ENCODE measurements at regions not wholly inside any gene's neighbourhood (a gene's known extent, or its start where the extent isn't known, plus 50 kb on each side); places are given as distances from the start of the nearest gene placed in this dataset.
"Not testable (repeated sequence)": the region's sequence is repeated elsewhere in the genome, so short reads cannot be mapped to it uniquely, and the experiment has no call there.

GRCh38 chr12:31216479-31216878 is 109.5 kb downstream of the SINHCAF start:
- DNase-seq (ENCODE audit: low read depth), result no peak

GRCh38 chr12:31217356-31218130 is 108.4 kb downstream of the SINHCAF start:
- DNase-seq (ENCODE audit: low read depth), result no peak

- DNase-seq (ENCODE audit: low read depth), result no peak
Observed at GRCh38 chr12:31218203-31219025, 107.5 kb downstream of the SINHCAF start.

- DNase-seq (ENCODE audit: low read depth), result no peak
Observed at GRCh38 chr12:31219521-31219920, 106.4 kb downstream of the SINHCAF start.

DNA sequence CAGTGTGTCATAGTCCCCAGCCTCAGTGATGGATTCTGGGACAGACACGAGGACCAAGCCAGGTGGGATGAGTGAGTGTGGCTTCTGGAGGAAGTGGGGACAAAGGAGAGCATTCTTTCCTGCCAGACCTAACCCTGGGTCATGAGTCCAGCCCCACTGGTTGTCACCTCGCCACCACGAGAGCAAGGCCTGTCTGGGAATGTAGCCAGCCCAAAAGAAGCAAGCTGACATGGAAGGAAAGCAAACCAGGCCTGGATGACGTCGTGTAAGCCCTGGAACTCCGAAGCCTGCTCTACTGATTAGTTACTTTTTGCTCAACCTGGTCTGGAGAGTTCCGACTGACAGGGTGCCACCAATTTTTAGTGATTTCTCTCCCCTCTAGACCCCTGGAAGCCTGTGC is 105.9 kb downstream of the SINHCAF start:
- DNase-seq (ENCODE audit: low read depth), result no peak

- DNase-seq (ENCODE audit: low read depth), result no peak
Observed at GRCh38 chr12:31220633-31221550, 105.1 kb downstream of the SINHCAF start.

GRCh38 chr12:31221551-31221945 is 104.4 kb downstream of the SINHCAF start:
- DNase-seq (ENCODE audit: low read depth), result no peak

GRCh38 chr12:31222620-31223222 is 103.2 kb downstream of the SINHCAF start:
- no peak for DNase-seq (ENCODE audit: low read depth)

DNA sequence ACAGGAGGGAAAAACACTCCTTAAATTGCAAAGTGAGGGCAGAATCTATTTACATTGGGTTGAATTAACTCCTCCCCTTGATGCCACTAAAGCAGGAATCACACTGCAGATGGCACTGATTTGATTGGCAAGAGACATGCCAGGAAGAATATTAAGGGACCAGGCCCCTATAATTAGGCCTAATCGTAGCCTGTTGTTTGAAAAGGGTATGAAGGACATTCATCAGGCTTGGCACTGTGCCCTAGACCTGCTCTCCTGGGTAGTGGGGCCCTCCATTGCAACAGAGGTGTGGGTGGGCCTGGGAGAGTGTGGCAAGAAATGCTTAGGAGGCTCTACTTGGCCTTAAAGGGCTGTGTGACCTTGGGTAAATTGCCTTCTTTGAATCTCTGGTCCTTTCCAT is 102.3 kb downstream of the SINHCAF start:
- not testable (repeated sequence) for DNase-seq (ENCODE audit: low read depth)

- no peak for DNase-seq (ENCODE audit: low read depth)
Observed at GRCh38 chr12:31224768-31225448, 101.0 kb downstream of the SINHCAF start.

DNA sequence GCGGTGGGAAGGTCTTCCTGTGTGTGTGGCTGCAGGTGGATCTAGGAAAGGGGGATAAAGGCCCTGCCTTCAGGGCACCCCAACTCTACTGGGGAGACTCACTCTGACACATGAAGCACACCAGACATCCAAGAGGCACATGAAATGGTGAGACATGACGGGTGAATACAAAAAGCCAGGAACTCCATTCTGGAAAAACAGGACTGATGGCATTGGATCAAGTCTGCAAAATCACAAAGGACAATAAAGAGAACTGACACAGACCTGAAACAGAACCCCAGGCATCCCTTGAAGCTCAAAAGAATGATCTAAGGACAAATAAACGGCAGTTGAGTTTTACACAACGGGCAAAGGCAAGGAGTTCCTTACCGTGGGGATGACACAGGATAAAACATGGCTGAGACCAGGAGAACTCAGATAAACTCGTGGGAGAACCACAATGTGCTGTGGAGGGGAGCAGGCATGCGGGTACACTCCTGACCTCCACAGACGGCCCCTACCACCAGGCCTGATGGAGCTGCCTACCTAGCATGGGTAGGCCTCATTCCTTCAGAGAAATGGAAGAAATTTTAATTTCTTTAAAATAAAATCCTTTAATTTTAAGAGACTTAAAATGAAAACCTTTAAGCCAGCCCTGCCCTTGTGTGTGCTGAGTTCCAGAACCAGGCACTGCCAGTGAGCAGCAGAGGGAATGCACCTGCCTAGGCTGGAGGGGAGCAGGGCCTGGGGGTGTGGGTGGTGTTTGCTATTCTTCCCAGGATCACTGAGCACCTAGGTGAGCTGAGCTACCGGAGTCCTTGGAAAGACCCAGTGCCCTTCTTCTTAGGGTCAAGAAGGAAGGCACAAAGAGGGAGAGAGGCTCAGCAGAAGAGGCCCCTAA is 100.1 kb downstream of the SINHCAF start:
- DNase-seq (ENCODE audit: low read depth), result no peak

- no peak for DNase-seq (ENCODE audit: low read depth)
Observed at GRCh38 chr12:31226639-31227038, 99.3 kb downstream of the SINHCAF start.

DNA sequence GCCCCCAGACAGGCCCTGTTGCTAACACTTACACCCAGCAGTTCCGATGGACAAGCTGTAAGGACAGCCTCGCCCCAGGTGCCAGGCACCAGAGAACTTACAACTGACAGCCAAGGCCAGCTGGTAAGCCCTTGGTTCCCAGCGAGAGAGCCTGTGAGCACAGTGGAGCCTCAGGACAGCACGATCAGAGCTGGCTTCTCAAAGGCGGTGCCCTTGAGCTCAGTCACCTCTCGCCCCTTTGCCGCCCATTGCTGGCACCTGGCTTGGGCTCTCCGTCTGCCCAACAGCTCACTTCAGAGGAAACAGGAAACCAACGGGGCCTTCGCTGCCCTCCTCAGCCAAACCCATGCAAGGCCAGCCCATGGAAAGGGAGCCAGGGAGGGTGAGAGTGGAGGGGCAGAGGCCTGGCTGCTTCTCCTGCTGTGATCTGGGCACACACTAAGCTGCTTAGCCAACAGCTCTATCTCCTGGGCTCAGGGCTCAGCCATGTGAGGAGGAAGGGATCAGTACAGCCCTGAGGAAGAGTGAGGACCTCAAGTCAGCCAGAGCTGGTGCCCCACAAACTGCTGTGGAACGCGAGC is 98.5 kb downstream of the SINHCAF start:
- DNase-seq (ENCODE audit: low read depth), result no peak

DNA sequence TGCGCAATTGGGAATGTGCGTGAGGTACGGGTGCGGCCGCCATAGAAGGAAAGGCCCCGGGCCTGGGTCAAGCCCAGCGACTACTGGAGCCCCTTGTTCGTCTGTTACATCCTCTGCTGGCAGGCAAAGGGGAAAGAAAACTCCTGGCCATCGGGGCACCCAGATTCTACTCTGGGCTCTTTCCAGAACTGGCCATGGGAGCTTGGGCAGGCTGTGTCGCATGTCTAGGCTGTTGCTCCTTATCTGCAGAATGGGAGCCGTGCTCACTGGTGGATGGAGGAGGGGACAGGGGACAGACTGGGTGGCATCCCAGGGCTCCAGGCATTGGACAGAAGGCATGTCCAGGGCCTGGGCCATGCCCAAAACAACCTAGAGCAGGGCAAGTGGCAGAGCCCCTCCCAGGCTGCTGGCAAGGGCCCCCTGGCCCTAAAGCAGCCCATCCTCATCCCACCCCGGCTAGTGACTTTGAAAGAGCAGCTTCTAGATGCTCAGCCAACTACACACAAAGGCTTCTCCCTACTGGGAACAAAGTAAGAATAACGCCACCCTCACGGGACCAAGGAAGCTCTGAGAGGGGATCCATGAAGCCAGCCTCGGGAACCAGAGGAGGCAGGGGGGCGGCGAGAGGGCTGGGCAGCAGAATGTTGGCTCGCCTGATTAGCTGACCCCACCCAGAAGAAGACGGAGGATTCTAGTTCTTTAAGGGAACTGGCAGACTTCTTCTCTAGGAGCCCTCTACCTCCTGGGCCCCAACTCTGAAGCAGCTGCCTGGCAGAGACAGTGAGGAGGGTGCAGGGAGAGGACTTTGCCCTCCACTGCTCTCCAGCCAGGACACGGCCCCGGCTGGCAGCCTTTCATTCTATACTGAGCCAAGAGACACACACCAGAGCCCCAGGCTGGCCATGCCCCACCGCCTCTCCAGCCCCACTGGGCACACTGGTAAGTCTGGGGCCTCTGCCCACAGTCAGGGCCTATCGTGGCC is 96.8 kb downstream of the SINHCAF start:
- no peak for DNase-seq (ENCODE audit: low read depth)

GRCh38 chr12:31230004-31230403 is 95.9 kb downstream of the SINHCAF start:
- DNase-seq (ENCODE audit: low read depth), result no peak
